Loucy (cell line): ENCODE measurements at regions not wholly inside any gene's neighbourhood (a gene's known extent, or its start where the extent isn't known, plus 50 kb on each side); places are given as distances from the start of the nearest gene placed in this dataset.

Source experiments
- H2AFZ ChIP-seq: fragments of 200-600 bp; sonication (generic); 2 replicates; pipeline ENCODE4 v1.6.0; 2016; ENCODE audit warnings: antibody characterized with exemption, mild to moderate bottlenecking, low read length, moderate library complexity
- H3F3A ChIP-seq: fragments of 200-600 bp; 2 replicates; pipeline ENCODE4 v1.6.0; 2016; ENCODE audit warnings: antibody characterized with exemption, low read depth, mild to moderate bottlenecking
- H3K27me3 ChIP-seq: fragments of 200-600 bp; sonication (generic); 2 replicates; pipeline ENCODE4 v1.6.1; 2014; ENCODE audit warnings: low read length, mild to moderate bottlenecking; ENCODE audit not compliant: insufficient read depth, poor library complexity, severe bottlenecking
- H3K36me3 ChIP-seq: fragments of 200-600 bp; sonication (generic); 2 replicates; pipeline ENCODE4 v1.6.1; 2016; ENCODE audit warnings: low read length; ENCODE audit not compliant: insufficient read depth
- H3K4me1 ChIP-seq: fragments of 200-600 bp; sonication (generic); 2 replicates; pipeline ENCODE4 v1.5.1; 2014; ENCODE audit warnings: low read length, mild to moderate bottlenecking; ENCODE audit not compliant: insufficient read depth, poor library complexity, severe bottlenecking
- H3K4me2 ChIP-seq: fragments of 200-600 bp; sonication (generic); 2 replicates; pipeline ENCODE4 v1.6.0; 2014; ENCODE audit warnings: antibody characterized with exemption, low read length, low read depth, mild to moderate bottlenecking; ENCODE audit not compliant: poor library complexity, severe bottlenecking
- H3K4me3 ChIP-seq: fragments of 200-600 bp; sonication (generic); 2 replicates; pipeline ENCODE4 v1.5.1; 2014; ENCODE audit warnings: low read length, mild to moderate bottlenecking, mixed read lengths; ENCODE audit not compliant: poor library complexity, severe bottlenecking
- H3K79me2 ChIP-seq: fragments of 200-600 bp; sonication (generic); 2 replicates; pipeline ENCODE4 v1.6.1; 2014; ENCODE audit warnings: low read length; ENCODE audit not compliant: insufficient read depth
- H3K9ac ChIP-seq: fragments of 200-600 bp; sonication (generic); 2 replicates; pipeline ENCODE4 v1.6.0; 2014; ENCODE audit warnings: mild to moderate bottlenecking, low read depth, low read length, moderate library complexity; ENCODE audit not compliant: poor library complexity, severe bottlenecking
- H3K9me2 ChIP-seq: fragments of 200-600 bp; sonication (generic); replicated peaks from 2 replicates; pipeline ENCODE4 v1.6.1; 2016; ENCODE audit warnings: low read depth, low read length, mixed read lengths
- H3K9me3 ChIP-seq: fragments of 200-600 bp; sonication (generic); 2 replicates; pipeline ENCODE4 v1.6.1; 2014; ENCODE audit warnings: mild to moderate bottlenecking, antibody characterized with exemption, low read length, low read depth; ENCODE audit not compliant: insufficient read depth
- H4K20me1 ChIP-seq: fragments of 200-600 bp; sonication (generic); 2 replicates; pipeline ENCODE4 v1.6.0; 2014; ENCODE audit warnings: antibody characterized with exemption, low read length, mild to moderate bottlenecking; ENCODE audit not compliant: insufficient read depth, poor library complexity, severe bottlenecking
- EZH2phosphoT487 ChIP-seq: fragments of 200-600 bp; IDR thresholded peaks from 2 replicates; pipeline ENCODE4 v1.6.1; 2018; ENCODE audit warnings: antibody characterized with exemption, mild to moderate bottlenecking, moderate library complexity, borderline replicate concordance
- TF ChIP-seq, protein P1 (sequence below): fragments of 200-600 bp; sonication (generic); conservative IDR thresholded peaks from 2 replicates; pipeline ENCODE4 v1.5.1; 2014; ENCODE audit warnings: mild to moderate bottlenecking, antibody characterized with exemption, low read length

DNA sequence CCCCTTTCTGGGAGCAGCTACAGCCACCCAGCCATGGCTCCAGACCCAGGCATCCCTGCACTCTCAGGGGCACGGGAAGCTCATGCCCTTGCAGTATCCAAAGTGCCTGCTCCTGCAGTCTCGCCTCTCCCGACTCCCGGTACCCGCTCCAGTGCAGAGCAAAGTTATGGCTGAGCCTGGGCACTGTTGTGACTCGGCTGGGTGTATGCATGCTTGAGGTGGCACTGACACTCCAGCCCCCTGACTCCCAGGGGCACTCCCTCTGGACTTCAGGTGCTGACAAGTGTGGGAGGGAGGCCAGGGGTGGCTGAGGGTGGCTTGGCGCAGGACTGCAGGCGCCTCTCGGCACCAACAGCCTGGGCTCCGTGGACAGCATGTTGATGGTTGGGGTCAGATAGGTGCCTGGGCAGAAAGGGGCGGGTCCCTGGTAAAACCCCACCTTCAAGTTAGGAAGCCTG is 580.1 kb upstream of the ADGRL2 start:
- Histone ChIP-seq H3K9me3 (no peaks in the 10 kb centered on the region), H4K20me1 (no peaks in the 10 kb centered on the region), H3K79me2 (no peaks in the 10 kb centered on the region), H3K9me2 (no peaks in the 10 kb centered on the region), H3K4me3 (no peak overlapping the region), H3K9ac (no peak overlapping the region), H2AFZ (no peak overlapping the region), H3F3A (no peaks in the 10 kb centered on the region), H3K27me3 (no peaks in the 10 kb centered on the region), H3K36me3 (no peaks in the 10 kb centered on the region), H3K4me1 (no peaks in the 10 kb centered on the region), H3K4me2 (no peak overlapping the region)
- no peak for TF ChIP-seq EZH2phosphoT487
- TF ChIP-seq, protein P1, sequence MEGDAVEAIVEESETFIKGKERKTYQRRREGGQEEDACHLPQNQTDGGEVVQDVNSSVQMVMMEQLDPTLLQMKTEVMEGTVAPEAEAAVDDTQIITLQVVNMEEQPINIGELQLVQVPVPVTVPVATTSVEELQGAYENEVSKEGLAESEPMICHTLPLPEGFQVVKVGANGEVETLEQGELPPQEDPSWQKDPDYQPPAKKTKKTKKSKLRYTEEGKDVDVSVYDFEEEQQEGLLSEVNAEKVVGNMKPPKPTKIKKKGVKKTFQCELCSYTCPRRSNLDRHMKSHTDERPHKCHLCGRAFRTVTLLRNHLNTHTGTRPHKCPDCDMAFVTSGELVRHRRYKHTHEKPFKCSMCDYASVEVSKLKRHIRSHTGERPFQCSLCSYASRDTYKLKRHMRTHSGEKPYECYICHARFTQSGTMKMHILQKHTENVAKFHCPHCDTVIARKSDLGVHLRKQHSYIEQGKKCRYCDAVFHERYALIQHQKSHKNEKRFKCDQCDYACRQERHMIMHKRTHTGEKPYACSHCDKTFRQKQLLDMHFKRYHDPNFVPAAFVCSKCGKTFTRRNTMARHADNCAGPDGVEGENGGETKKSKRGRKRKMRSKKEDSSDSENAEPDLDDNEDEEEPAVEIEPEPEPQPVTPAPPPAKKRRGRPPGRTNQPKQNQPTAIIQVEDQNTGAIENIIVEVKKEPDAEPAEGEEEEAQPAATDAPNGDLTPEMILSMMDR: no peak

DNA sequence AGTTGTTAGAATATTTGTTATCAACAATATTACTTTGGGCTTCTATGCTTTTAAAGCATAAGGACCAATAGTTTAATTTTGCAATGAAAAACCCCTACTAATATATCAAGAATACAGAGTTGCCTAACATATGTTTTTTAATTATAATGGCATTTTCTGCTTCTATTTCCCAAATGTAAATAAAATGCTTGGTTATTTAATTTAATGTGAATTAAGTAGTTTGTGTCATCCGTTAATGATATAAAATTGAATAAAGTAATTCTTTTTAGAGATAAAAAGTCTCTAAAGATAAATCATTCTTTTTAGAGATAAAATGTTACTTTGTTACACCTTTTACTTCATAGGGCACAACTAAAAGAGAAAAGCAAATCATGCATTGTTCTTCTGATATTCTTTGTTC is 583.7 kb upstream of the ADGRL2 start:
- Histone ChIP-seq H3K9me3 (no peaks in the 10 kb centered on the region), H3K27me3 (no peaks in the 10 kb centered on the region), H3K4me2 (no peak overlapping the region)

DNA sequence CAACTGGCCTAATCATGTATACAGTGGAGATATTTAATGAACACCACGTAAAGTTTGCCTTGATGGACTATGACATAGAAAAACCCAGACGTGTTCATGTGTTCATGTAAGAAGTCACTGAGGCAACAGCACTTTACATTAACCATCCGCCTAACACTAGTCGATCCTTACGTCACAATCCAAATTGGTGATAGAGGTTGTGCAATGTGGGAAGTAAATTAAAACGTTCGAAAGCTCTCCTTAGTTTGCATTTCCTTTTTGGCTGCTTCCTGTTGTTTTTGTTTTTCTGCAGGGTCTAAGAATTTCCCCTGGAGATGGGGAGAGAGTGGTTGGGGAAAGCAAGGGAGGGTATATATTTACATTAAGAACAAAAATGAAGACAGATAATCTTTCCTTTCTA is 587.5 kb upstream of the ADGRL2 start:
- Histone ChIP-seq H2AFZ (no peak overlapping the region), H3K4me3 (no peak overlapping the region)

More for the DNA sequence above, 583.7 kb upstream of the ADGRL2 start:
- no peaks in the 10 kb centered on the region for H3F3A ChIP-seq
- no peaks in the 10 kb centered on the region for H3K4me1 ChIP-seq
- H3K9ac ChIP-seq: no peak overlapping the region
- H3K36me3 ChIP-seq: no peaks in the 10 kb centered on the region
- no peak overlapping the region for H3K4me3 ChIP-seq
- TF ChIP-seq, protein P1: no peak
- TF ChIP-seq EZH2phosphoT487: no peak
- H4K20me1 ChIP-seq: no peaks in the 10 kb centered on the region
- no peaks in the 10 kb centered on the region for H3K79me2 ChIP-seq
- H2AFZ ChIP-seq: no peak overlapping the region
- H3K9me2 ChIP-seq: no peaks in the 10 kb centered on the region

More for the DNA sequence above, 587.5 kb upstream of the ADGRL2 start:
- TF ChIP-seq, protein P1: no peak
- TF ChIP-seq EZH2phosphoT487: no peak
- Histone ChIP-seq H3K36me3 (no peaks in the 10 kb centered on the region), H3K27me3 (no peaks in the 10 kb centered on the region), H3K4me2 (no peak overlapping the region), H4K20me1 (no peaks in the 10 kb centered on the region), H3K9ac (no peak overlapping the region), H3K9me2 (no peaks in the 10 kb centered on the region), H3K9me3 (no peaks in the 10 kb centered on the region), H3K79me2 (no peaks in the 10 kb centered on the region), H3F3A (no peaks in the 10 kb centered on the region), H3K4me1 (no peaks in the 10 kb centered on the region)
